IMR-90 (cell line): ENCODE measurements at regions not wholly inside any gene's neighbourhood (a gene's known extent, or its start where the extent isn't known, plus 50 kb on each side); places are given as distances from the start of the nearest gene placed in this dataset.

Experiments
- ATAC-seq: fragments of 200-7000 bp; cut with Tn5 transposase; 2 replicates; pipeline ENCODE4 v1.9.1; 2020; ENCODE audit warnings: low read depth, mild to moderate bottlenecking, moderate library complexity
- BruUV-seq: library from RNA; stranded (reverse); fragments of 400-500 nt; replicated peaks from 2 replicates; lab custom pipeline; 2021; lab: Mats Ljungman, UMichigan
- CTCF ChIA-PET: fragments of 300-600 bp; formaldehyde crosslinking; extraction: SDS; loops from one replicate; lab custom pipeline; 2021; ENCODE audit warnings: antibody characterized with exemption; lab: Yijun Ruan, JAX
- POLR2A ChIA-PET: fragments of 300-600 bp; sonication (Branson Sonifier 250); formaldehyde crosslinking; loops from one replicate; lab custom pipeline; 2022; ENCODE audit warnings: antibody characterized with exemption; ENCODE audit not compliant: unreplicated experiment; lab: Charles Lee
- DNase-seq: peaks from one replicate; pipeline ENCODE4 v3.0.0; 2013
- H2AFZ ChIP-seq: replicated peaks from 2 replicates; pipeline ENCODE3; 2013; ENCODE audit warnings: low read length, mild to moderate bottlenecking; ENCODE audit not compliant: poor library complexity
- H2AK5ac ChIP-seq: 2 replicates; pipeline ENCODE4 v1.6.1; 2013; ENCODE audit warnings: low read depth, low read length, inconsistent platforms
- H2AK9ac ChIP-seq: replicated peaks from 2 replicates; pipeline ENCODE3; 2013; ENCODE audit warnings: mild to moderate bottlenecking, low read depth, low read length, moderate library complexity; ENCODE audit not compliant: poor library complexity
- H2BK120ac ChIP-seq: 2 replicates; pipeline ENCODE4 v1.6.1; 2013; ENCODE audit warnings: low read depth, low read length, inconsistent platforms
- H2BK15ac ChIP-seq: 3 replicates; pipeline ENCODE4 v1.6.1; 2013; ENCODE audit warnings: low read depth, low read length, inconsistent platforms
- H2BK20ac ChIP-seq: 2 replicates; pipeline ENCODE4 v1.6.1; 2013; ENCODE audit warnings: low read depth, mild to moderate bottlenecking, inconsistent platforms, low read length, moderate library complexity
- H2BK5ac ChIP-seq: 2 replicates; pipeline ENCODE4 v1.6.1; 2013; ENCODE audit warnings: mild to moderate bottlenecking, low read depth, low read length, inconsistent platforms; ENCODE audit not compliant: poor library complexity, severe bottlenecking
- H3K14ac ChIP-seq: replicated peaks from 2 replicates; pipeline ENCODE4 v1.6.1; 2013; ENCODE audit warnings: low read depth, low read length, inconsistent platforms
- H3K18ac ChIP-seq: 2 replicates; pipeline ENCODE4 v1.6.1; 2013; ENCODE audit warnings: low read depth, low read length, control low read depth
- H3K23ac ChIP-seq: 2 replicates; pipeline ENCODE4 v1.6.1; 2013; ENCODE audit warnings: low read depth, low read length, inconsistent platforms
- H3K27ac ChIP-seq: 2 replicates; pipeline ENCODE4 v1.5.1; 2013; ENCODE audit warnings: mild to moderate bottlenecking, control low read depth, low read length; ENCODE audit not compliant: insufficient read depth
- H3K27me3 ChIP-seq: 2 replicates; pipeline ENCODE4 v1.6.1; 2013; ENCODE audit warnings: low read length; ENCODE audit not compliant: control insufficient read depth, insufficient read depth
- H3K36me3 ChIP-seq: 2 replicates; pipeline ENCODE4 v1.6.1; 2013; ENCODE audit warnings: low read length, mixed read lengths; ENCODE audit not compliant: control insufficient read depth, insufficient read depth
- H3K4ac ChIP-seq: 2 replicates; pipeline ENCODE4 v1.6.1; 2013; ENCODE audit warnings: low read depth, low read length, inconsistent platforms
- H3K4me1 ChIP-seq: 2 replicates; pipeline ENCODE4 v1.6.1; 2013; ENCODE audit warnings: low read length, mixed read lengths; ENCODE audit not compliant: control insufficient read depth, insufficient read depth
- H3K4me2 ChIP-seq: 2 replicates; pipeline ENCODE4 v1.6.1; 2013; ENCODE audit warnings: low read depth, mild to moderate bottlenecking, control low read depth, low read length, moderate library complexity
- H3K4me3 ChIP-seq: 2 replicates; pipeline ENCODE4 v1.5.1; 2013; ENCODE audit warnings: low read depth, mild to moderate bottlenecking, control low read depth, low read length, moderate library complexity; ENCODE audit not compliant: insufficient read depth
- H3K56ac ChIP-seq: 2 replicates; pipeline ENCODE4 v1.6.1; 2013; ENCODE audit warnings: low read length, inconsistent platforms; ENCODE audit not compliant: insufficient read depth; ENCODE audit errors: extremely low read depth
- H3K79me1 ChIP-seq, 2 experiments: 2 replicates each; pipeline ENCODE4 v1.6.1; 2013; ENCODE audit warnings: low read length in 2 of 2, inconsistent platforms in 1 of 2, low read depth in 1 of 2
- H3K9ac ChIP-seq: 2 replicates; pipeline ENCODE4 v1.6.1; 2013; ENCODE audit warnings: low read depth, low read length, control low read depth
- H3K9me1 ChIP-seq: 2 replicates; pipeline ENCODE4 v1.6.1; 2013; ENCODE audit warnings: low read length, inconsistent platforms; ENCODE audit not compliant: insufficient read depth
- H3K9me3 ChIP-seq: 2 replicates; pipeline ENCODE4 v1.6.1; 2013; ENCODE audit warnings: low read length; ENCODE audit not compliant: control insufficient read depth, insufficient read depth
- H4K20me1 ChIP-seq: 2 replicates; pipeline ENCODE4 v1.6.1; 2013; ENCODE audit warnings: low read length, inconsistent platforms; ENCODE audit not compliant: insufficient read depth
- H4K5ac ChIP-seq: 2 replicates; pipeline ENCODE4 v1.6.1; 2013; ENCODE audit warnings: mild to moderate bottlenecking, low read depth, low read length, control low read depth
- H4K8ac ChIP-seq, 2 experiments: 2 replicates each; pipeline ENCODE4 v1.6.1; 2013; ENCODE audit warnings: low read depth in 2 of 2, low read length in 2 of 2, control low read depth in 1 of 2, inconsistent platforms in 1 of 2
- H4K91ac ChIP-seq: 2 replicates; pipeline ENCODE4 v1.6.1; 2013; ENCODE audit warnings: low read depth, low read length, inconsistent platforms; ENCODE audit not compliant: insufficient read depth
- CEBPB ChIP-seq: IDR thresholded peaks from 2 replicates; pipeline ENCODE4 v1.6.1; 2012; ENCODE audit warnings: low read depth, low read length, improper control_type of control experiment
- CHD1 ChIP-seq: IDR thresholded peaks from 2 replicates; pipeline ENCODE4 v1.6.1; 2012; ENCODE audit warnings: low read depth, low read length, improper control_type of control experiment
- FOS ChIP-seq: fragments of 150-350 bp; IDR thresholded peaks from 2 replicates; pipeline ENCODE4 v1.6.1; 2016; ENCODE audit warnings: low read depth, low read length
- MAFK ChIP-seq: IDR thresholded peaks from 2 replicates; pipeline ENCODE4 v1.6.1; 2012; ENCODE audit warnings: low read depth, low read length, improper control_type of control experiment
- MXI1 ChIP-seq: IDR thresholded peaks from 2 replicates; pipeline ENCODE4 v1.6.1; 2012; ENCODE audit warnings: low read depth, mild to moderate bottlenecking, low read length, moderate library complexity, borderline replicate concordance
- NFE2L2 ChIP-seq: fragments of 150-350 bp; IDR thresholded peaks from 2 replicates; pipeline ENCODE4 v1.6.1; 2016; ENCODE audit warnings: low read depth, mild to moderate bottlenecking, low read length
- POLR2A ChIP-seq: IDR thresholded peaks from 2 replicates; pipeline ENCODE4 v1.6.1; 2012; ENCODE audit warnings: mild to moderate bottlenecking, low read depth, low read length
- RCOR1 ChIP-seq: IDR thresholded peaks from 2 replicates; pipeline ENCODE4 v1.6.1; 2012; ENCODE audit warnings: mild to moderate bottlenecking, low read length, improper control_type of control experiment; ENCODE audit not compliant: insufficient replicate concordance
- RFX5 ChIP-seq: IDR thresholded peaks from 2 replicates; pipeline ENCODE4 v1.8.0; 2012; ENCODE audit warnings: low read depth, mild to moderate bottlenecking, low read length, moderate library complexity
- WGBS, 2 experiments: methylation state at CpG; one replicate each; pipeline versions ENCODE4 v1.1.5 to v1.1.7; 2013; ENCODE audit warnings: missing lambda C conversion rate in 2 of 2; ENCODE audit not compliant: insufficient read length in 1 of 2; ENCODE audit errors: extremely low coverage in 2 of 2; 5-methylcytosine and 5-hydroxymethylcytosine counted together
- dilution Hi-C: fragments of 300-500 bp; cut with HindIII; formaldehyde crosslinking; loops from one replicate; pipeline ENCODE4 v1.14.3; 2018; ENCODE audit warnings: low sequenced_read_pairs; ENCODE audit not compliant: unreplicated experiment
- in situ Hi-C: fragments of 300-500 bp; cut with MboI; formaldehyde crosslinking; loops from 3 replicates; pipeline ENCODE4 v1.14.3; 2019; ENCODE audit warnings: low sequenced_read_pairs, inconsistent platforms, mixed read lengths
- intact Hi-C: fragments of 100-400 bp; cut with micrococcal nuclease; formaldehyde crosslinking; loops from 2 replicates; pipeline ENCODE4 v1.10.0; 2022
- TF ChIP-seq, protein P1 (sequence below): fragments of 150-350 bp; IDR thresholded peaks from 2 replicates; pipeline ENCODE4 v1.6.1; 2017; ENCODE audit warnings: mild to moderate bottlenecking, antibody characterized with exemption, low read length, low read depth
- TF ChIP-seq, protein P2 (sequence below): conservative IDR thresholded peaks from 2 replicates; pipeline ENCODE4 v1.5.1; 2012; ENCODE audit warnings: mild to moderate bottlenecking, low read depth, low read length, improper control_type of control experiment
- TF ChIP-seq, protein P3 (sequence below): fragments of 150-350 bp; IDR thresholded peaks from 2 replicates; pipeline ENCODE4 v1.6.1; 2016; ENCODE audit warnings: low read depth, mild to moderate bottlenecking, low read length, moderate library complexity, borderline replicate concordance

DNA sequence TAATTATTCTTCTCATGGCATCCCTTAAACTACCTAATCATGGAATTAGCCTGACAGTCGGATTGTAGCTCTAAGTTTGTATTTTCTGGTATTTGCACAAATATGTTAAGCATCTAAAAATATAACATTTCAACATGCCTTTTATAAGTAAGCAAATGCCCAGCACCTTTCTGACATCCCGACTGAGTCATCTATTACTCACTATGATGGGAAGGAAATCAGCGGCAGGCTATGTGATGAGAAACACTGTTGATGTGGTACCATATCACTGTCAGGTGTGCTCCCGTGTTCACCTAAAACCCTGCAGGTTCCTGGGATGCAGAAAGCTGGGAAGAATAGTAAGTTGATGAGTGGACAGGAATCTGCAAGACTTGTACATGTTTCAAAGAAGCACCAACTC, 367.8 kb upstream of the IL12A start:
- POLR2A ChIA-PET: interaction anchor here (0.9 kb wide), 1 partner anchor 143 kb away, joined by 3 read pairs; no protein-coding TSS in a partner anchor
- dilution Hi-C loops: no loop called here

More for the DNA sequence above, 367.8 kb upstream of the IL12A start:
- Histone ChIP-seq H3K4me2 (peak overlapping the region; percentile 56; the same call in 1 of the 2 replicates), H3K14ac (no peak overlapping the region), H3K4ac (no peak overlapping the region), H3K27ac (no peak overlapping the region), H2BK15ac (no peak overlapping the region), H3K4me1 (peaks cover 20% of the 10 kb centered on the region), H3K36me3 (no peaks in the 10 kb centered on the region), H3K56ac (peak overlapping the region; percentile 75; the same call in 1 of the 2 replicates), H2BK120ac (peak overlapping the region; percentile 58), H3K9me3 (no peaks in the 10 kb centered on the region), H2AK9ac (no peak overlapping the region), H3K9ac (no peak overlapping the region), H4K91ac (no peak overlapping the region), H3K9me1 (peaks cover 12% of the 10 kb centered on the region), H2BK20ac (peak overlapping the region; percentile 45), H2BK5ac (no peak overlapping the region), H3K27me3 (no peaks in the 10 kb centered on the region), H3K23ac (no peak overlapping the region), H2AFZ (no peak overlapping the region), H2AK5ac (no peak overlapping the region), H3K79me1 (peaks cover 0 to 2% of the 10 kb centered on the region in 2 experiments; a peak in 1 of 4 replicates), H4K8ac (no peak overlapping the region; a peak in 1 of 4 replicates), H3K18ac (no peak overlapping the region), H4K5ac (no peak overlapping the region), H3K4me3 (no peak overlapping the region), H4K20me1 (no peaks in the 10 kb centered on the region)
- intact Hi-C loops (loop anchor here (2.0 kb wide), 1 partner anchor 16 kb away; no protein-coding TSS in a partner anchor), in situ Hi-C loops (no loop called here)
- peak; percentile 63 for ATAC-seq
- DNase-seq: peak; percentile 88
- TF ChIP-seq, protein P1, sequence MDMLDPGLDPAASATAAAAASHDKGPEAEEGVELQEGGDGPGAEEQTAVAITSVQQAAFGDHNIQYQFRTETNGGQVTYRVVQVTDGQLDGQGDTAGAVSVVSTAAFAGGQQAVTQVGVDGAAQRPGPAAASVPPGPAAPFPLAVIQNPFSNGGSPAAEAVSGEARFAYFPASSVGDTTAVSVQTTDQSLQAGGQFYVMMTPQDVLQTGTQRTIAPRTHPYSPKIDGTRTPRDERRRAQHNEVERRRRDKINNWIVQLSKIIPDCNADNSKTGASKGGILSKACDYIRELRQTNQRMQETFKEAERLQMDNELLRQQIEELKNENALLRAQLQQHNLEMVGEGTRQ: no peak
- TF ChIP-seq RCOR1: peak; percentile 60
- no peak for TF ChIP-seq MAFK
- TF ChIP-seq CEBPB: peak; percentile 66; the same call in 1 of the 2 replicates
- TF ChIP-seq RFX5: no peak
- TF ChIP-seq, protein P2, sequence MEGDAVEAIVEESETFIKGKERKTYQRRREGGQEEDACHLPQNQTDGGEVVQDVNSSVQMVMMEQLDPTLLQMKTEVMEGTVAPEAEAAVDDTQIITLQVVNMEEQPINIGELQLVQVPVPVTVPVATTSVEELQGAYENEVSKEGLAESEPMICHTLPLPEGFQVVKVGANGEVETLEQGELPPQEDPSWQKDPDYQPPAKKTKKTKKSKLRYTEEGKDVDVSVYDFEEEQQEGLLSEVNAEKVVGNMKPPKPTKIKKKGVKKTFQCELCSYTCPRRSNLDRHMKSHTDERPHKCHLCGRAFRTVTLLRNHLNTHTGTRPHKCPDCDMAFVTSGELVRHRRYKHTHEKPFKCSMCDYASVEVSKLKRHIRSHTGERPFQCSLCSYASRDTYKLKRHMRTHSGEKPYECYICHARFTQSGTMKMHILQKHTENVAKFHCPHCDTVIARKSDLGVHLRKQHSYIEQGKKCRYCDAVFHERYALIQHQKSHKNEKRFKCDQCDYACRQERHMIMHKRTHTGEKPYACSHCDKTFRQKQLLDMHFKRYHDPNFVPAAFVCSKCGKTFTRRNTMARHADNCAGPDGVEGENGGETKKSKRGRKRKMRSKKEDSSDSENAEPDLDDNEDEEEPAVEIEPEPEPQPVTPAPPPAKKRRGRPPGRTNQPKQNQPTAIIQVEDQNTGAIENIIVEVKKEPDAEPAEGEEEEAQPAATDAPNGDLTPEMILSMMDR: no peak
- no peak for TF ChIP-seq MXI1
- peak; percentile 82 for TF ChIP-seq FOS
- TF ChIP-seq, protein P3, sequence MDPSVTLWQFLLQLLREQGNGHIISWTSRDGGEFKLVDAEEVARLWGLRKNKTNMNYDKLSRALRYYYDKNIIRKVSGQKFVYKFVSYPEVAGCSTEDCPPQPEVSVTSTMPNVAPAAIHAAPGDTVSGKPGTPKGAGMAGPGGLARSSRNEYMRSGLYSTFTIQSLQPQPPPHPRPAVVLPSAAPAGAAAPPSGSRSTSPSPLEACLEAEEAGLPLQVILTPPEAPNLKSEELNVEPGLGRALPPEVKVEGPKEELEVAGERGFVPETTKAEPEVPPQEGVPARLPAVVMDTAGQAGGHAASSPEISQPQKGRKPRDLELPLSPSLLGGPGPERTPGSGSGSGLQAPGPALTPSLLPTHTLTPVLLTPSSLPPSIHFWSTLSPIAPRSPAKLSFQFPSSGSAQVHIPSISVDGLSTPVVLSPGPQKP: no peak
- no peak for TF ChIP-seq CHD1
- TF ChIP-seq NFE2L2: no peak
- no peak for TF ChIP-seq POLR2A
- BruUV-seq: no TSS peak
- CTCF ChIA-PET: interaction anchor here (0.8 to 2.0 kb wide), 4 partner anchors 155 to 186 kb away, joined by 3 to 4 read pairs (median 3); no protein-coding TSS in a partner anchor
- WGBS, 2 experiments: no CpG with 5 or more reads among the region's 4 CpGs
